Fibroblast of gingiva (primary cell): ENCODE measurements at regions not wholly inside any gene's neighbourhood (a gene's known extent, or its start where the extent isn't known, plus 50 kb on each side); places are given as distances from the start of the nearest gene placed in this dataset.

Experiments
- DNase-seq: peaks from one replicate; pipeline ENCODE4 v3.0.0-alpha.2; 2011; ENCODE audit warnings: low read depth

DNA sequence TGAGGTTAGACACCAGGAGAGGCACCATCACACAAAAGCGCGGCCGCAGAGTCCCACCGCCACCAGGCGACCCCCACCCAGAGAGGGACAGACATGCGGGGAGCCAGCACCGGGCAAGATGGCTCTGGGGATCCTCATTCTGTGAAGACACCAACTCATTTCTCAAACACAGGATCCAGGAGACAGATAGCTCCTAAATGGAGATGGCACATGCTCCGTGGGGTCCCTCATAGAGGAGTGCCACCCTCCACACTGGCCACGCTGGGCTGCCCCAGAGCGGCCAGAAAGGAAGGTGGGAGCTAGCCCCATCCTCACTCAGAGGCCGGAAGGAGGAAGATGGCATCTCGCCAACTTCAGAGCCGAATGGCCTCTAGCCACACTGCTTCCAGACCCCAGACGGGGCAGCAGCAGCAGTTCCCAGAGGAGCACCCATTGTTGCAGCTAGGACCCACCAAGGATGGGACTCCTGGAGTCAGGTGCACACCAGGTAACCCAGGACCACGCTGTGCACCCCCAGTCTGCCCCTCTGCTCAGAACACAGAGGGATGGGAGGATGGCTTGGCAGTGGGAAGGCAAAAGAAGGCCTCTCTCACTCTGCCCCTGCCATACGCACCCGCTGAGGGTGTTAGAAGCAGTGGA, 78.6 kb downstream of the ZIC5 start:
- no peak for DNase-seq

DNA sequence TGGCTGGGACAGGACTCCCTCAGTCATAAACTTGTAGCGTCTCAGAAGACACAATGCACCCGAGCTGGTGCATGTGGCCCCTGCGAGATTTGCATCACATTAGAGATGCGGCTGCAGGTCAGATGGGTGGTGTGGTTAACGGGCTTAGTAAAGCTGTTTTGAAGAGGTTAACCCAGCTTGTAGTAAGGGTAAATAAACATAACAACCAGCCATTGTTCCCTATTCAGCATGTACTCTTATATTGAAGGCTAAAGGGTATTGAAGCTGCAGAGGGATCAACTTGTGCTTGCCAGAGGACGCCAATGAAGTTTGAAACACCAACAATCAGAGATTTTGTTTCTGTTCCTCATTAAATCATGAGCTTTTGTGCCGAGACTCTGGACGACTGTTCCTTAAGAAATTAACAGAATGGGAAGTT, 79.4 kb downstream of the ZIC5 start:
- no peak for DNase-seq

DNA sequence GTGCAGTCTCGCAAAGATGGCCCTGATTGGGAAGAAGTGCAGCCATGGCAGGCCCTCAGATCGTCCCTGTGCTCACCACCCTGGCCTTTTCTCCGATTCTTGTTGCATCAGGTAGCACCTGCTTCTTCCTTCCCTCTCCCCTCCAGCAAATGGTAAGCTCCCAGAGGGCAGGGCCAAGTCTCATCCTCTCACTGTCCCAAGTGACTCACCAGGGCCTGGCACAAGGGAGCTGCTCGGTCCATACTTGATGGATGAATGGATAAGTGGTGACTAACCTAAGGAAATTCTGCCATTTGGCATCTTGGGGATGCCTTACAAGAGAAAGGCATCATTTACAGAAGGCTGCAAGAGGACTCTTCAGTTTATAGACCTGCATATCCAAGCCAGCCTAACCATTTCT, 84.9 kb downstream of the ZIC5 start:
- no peak for DNase-seq

DNA sequence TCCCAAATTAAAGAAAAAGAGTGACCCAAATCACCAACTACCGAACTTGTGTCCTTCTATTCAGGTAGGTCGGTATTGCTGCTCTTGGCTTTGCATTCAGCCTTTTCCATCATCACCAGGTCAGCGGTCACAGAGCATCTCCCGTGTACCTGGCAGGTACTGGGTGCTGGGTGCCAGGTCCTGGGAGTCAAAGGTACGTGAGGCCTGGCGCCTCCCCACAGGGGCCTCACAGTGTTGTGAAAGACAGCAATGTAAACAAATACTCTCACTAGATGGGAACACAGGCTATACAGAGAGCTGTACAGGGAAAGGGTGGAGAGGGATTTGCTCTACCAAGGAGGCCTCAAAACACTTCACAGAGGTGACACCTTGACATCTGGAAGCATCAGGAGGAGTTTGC, 86.7 kb downstream of the ZIC5 start:
- DNase-seq, result no peak

DNA sequence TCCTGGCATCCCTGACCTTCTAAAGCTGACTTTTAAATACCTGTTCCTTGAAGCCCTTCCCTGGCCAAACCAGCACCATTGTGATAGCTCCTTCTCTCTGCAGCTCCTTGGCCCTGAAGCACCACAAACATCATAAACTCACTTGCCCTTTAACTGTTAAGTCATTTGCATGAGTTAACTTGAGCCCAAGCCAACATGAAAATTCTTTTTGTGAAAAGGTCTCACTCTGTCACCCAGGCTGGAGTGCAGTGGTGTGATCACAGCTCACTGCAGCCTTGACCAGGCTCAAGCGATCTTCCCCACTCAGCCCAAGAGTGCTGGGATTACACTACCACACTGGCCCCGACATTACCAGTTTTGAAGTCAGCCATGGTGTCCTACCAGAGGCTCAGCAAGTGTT, 87.8 kb downstream of the ZIC5 start:
- no peak for DNase-seq

DNA sequence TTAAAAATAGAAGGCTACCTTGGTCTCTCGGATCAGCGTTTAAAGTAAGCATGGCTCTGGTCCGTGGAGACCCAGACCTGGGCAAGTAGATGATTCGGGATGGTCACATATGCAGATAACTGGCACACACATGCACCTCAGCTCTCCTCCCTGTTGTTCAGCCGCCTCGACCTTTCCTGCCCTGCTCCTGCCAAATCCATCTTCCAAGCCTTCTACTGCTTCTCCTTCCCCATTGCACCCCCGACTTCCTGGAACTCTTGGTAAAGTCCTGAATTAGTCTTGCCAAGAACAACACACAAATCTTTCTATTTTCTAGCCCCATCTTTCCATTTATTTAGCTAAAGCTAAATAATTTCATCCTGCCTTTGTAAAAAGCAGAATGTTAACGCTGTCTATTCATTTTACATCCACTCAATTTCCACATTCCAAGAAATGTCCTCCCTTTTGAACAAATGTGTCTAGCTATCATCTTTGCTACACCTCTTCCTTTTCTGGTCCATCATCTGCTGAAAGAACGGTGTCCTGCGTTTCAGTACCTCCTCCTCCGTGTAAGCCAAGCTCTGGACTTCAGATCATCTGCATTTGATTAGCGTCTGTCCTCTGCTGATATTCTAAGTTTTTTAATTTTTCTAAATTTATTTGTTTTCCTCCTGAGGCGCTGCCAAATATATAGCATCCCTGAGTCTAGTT, 92.5 kb downstream of the ZIC5 start:
- DNase-seq, result no peak

DNA sequence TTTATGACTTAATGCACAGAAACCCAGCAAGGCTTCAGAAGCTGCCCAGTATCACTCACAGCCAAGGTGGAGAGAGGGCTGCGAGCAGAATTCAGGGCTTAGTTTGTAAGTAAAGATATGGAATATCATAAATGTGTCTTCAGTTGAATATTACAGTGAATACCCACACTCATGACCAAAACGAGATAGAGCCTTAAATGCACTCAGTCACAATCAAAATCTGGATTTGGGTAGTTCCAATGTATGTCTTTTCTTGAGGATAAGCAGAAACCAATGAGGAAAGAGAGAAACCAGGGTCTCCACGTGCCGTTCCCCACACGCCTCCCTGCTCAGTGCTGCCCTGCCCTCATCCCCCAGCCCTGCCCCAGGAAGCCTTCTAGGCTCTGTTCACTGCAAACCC, 94.9 kb downstream of the ZIC5 start:
- no peak for DNase-seq

DNA sequence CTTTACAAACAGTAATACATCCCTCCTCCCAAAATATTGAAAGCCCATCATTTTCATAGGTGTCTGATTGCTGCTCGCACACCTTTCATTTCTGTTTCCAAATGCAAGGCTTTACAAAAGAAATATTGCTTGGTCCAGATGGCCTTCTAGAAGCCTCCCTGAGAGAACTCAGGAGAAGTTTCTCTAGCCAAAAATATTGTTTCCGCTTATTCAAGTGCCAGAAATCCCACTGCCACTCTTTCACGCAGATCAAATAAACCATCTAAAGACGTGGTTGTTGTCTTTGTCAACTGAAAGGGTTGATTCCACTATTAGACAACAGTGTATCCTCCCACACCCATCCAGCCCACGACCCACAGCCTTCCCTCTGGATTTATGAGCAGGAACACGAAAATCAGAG, 96.2 kb downstream of the ZIC5 start:
- DNase-seq, result no peak

DNA sequence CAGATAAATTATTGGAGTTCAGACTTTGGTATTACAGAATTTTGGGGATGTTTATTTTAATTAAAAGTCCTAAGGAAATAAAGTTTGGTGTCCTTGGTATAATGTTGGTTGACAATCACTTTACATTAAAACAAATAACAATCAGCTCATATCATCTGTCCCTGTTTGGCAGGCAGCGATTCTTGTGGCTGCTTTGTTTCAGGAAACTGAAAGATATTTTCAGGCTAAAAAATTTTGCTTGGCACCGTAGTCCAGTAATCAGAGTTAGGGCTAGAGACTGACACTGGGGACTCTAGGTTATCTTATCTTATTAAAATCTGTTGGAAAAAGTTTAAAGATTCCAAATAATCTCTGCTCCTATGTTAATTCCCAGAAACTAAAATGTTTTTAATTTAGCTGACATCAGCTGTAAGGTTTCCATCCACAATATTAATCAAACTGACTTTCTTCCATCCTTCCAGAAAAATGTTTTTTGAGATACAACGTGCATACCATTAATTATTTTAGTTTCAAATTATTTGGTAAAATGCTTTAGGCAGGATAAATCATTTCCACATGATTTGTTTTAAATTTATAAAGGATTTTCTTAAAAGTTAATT, 97.6 kb downstream of the ZIC5 start:
- no peak for DNase-seq

DNA sequence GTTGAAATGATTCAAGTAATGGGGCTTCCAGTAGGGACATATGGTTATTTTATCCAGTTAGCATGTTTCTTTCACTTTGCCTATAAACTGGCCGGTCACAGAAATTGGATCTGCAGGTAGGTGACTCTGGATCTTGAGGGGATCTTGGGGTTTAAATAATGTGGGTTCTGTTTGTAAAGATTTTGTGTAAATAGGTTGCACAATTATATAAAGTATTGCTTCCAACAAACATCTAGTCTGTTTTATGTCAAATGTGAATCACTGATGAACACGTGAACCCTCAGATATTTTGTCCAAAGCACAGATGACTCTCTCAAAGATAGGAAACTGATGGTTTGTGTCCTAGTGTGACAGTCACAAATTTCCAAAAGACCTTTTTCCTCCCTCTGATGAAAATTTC, 98.4 kb downstream of the ZIC5 start:
- no peak for DNase-seq

DNA sequence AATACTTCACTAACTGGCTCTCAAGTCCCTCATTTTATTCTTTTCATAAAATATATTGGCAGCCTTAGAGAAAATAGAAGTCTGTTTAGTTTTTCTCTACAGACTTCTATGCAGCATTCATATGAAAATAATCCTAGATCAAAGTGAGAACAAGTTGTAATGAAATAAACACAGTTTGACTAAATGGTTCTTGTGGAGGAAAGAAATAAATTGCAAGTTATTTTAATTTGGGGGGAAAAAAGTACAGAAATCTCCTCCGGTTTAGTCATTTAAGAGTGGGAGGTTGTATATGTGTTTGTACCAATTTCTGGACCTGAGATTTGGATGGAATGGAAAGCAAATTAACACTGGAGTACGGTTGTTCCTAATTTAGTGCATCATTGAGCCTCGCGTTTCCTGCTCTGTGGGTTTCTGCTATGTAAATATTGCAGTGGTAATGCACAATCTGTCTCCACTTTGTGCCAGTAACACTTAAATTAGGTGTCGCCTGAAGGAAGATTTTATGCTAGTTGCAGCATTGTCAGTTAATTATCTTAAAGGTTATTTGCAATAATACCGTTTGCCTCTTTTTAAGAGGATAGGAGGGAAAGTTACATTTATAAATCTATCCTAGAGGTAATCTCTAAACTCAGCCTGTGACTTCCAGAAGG, 100.2 kb downstream of the ZIC5 start:
- no peak for DNase-seq

DNA sequence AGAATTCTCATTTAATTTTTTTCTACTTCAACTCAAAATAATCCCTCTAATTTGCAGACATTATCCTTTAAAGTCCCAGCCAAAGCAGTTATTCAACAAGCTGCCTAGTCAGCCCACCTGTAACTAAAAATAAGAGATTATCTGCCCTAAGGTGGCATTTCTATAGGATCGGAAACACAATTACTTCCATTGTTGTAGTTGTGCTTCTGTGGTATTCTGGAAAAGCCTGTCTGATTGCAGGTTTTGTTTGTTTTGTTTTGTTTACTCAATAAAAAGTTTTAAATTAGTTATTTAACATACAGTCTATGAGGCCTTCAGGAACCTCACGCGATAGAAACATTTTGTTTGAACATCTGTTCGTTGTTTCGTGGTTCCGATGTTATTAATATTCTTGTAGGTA, 101.0 kb downstream of the ZIC5 start:
- DNase-seq, result no peak

DNA sequence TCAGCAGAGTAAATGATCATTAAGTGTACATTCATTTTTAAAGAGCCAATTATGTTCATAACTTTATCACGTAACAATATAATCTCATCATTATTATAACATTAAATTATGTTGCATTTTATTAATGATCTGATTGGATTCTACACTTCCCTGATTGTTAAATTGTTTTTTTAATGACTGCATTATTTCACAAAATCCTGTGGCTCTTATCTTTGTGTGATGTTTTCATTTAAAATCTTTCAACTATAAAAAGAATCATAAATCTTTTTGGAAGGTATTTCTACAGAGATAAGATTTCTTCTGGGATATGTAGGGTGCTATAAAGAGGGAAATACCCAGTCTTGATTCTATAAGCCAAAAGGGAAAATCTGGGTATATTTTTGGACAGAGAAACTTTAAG, 101.7 kb downstream of the ZIC5 start:
- DNase-seq, result no peak

DNA sequence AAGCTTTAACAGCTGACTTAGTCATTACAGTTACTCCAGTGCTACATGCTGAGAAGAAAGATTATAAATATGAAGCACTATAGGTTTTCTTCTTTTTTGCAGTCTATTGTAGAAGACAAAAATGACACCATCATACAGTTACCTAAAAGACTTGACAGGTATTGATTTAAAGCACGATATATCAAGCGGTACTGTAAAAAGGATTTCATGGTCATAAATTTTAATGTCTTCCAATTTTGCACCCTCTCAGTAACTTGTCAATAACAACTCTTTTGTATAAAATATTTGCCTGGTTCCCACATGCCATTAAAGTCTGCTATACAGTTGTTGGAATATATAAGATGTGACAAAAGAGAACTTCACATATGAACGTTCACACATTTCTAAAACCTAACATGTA, 102.8 kb downstream of the ZIC5 start:
- DNase-seq, result no peak

DNA sequence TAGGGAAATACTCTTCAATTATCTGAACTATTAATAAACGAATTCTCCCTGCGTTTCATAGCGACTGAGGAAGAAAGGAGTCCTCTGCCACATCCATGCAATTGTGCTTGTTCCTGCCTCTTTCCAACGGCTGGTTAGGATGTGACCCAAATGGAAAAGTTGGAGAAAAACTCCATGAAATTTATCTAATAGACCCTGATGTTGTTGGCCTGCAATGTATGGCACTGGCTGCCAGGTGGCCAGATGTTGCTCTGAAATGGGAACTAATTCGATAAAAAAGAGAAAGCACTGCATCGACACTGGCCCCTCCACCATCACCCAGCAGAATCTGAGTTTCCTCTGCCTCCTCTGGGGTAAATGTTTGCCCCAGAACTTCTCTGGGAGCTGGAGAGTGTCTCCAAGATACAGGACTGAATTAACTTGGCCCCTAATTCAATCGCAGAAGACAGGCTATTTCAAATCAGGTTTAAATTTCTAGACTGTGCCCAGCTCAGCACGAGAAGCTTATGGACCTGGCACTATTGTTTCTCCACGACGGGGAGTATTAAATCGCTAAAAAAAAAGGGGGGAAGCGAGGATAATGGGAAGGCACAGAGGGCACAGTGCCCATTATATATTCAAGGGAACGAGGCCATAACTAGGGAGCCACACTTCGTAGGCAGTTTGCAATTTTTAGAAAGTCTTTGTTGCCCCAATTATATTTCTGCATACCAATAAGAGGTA, 103.9 kb downstream of the ZIC5 start:
- no peak for DNase-seq

DNA sequence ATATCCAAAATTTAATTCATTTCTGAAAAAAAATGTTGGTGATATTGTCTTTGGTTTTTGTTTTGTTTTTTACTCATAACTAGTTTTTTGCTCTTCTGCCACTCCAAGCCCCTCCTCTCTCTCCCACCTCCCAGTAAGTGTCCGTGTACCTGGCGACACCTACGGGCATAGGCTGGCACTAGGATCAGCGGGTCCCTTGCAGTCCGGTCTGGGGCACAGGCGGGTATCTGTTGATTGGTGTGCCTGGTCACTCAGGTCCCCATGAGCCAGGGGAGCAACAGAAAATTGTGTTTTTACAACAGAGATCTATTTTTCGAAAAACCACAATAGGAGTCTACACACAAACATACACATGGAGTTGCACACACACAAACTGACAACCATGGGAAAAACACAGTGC, 104.8 kb downstream of the ZIC5 start:
- DNase-seq, result no peak

DNA sequence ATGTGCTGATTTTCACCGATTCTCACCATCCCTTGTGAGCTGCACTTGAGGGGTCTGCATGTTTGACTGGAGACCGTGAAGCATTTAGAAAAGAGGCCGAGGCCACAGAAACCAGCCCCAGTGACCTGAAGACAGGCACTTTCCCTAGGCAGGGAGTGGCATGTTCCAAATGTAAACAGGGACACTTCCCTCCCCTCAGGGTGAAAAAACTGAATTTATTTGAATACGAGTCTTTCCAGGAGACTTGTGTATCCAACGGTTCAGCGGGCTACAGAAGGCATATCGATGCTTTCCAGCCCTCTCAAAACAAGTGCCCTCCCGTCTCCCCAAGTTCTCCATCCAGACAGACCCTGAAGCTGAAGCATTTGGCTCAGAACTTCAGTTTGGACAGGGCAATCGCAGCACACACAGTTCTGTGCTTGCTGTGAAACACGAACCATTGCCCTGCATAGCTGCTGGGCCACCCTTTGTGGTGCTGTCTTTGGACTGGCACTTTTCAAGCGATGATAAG, 106.1 kb downstream of the ZIC5 start:
- DNase-seq, result no peak

DNA sequence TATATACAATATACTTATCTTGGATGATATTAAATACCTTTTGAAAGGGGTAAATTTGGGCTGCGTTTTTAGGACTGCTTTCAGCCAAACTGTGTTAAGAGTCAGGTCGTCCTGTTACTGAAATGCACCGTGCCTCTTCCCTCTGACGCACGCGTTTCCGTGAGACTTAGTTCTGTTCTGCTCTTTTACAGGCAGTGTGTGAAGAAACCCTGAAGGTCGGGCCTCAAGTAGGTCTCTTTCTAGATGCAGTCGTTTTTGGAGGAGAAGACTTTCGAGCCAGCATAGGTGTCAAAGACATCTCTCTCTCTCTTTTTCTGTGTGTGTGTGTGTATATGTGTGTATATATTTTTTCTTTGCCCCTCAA, 107.0 kb downstream of the ZIC5 start:
- DNase-seq, result no peak

DNA sequence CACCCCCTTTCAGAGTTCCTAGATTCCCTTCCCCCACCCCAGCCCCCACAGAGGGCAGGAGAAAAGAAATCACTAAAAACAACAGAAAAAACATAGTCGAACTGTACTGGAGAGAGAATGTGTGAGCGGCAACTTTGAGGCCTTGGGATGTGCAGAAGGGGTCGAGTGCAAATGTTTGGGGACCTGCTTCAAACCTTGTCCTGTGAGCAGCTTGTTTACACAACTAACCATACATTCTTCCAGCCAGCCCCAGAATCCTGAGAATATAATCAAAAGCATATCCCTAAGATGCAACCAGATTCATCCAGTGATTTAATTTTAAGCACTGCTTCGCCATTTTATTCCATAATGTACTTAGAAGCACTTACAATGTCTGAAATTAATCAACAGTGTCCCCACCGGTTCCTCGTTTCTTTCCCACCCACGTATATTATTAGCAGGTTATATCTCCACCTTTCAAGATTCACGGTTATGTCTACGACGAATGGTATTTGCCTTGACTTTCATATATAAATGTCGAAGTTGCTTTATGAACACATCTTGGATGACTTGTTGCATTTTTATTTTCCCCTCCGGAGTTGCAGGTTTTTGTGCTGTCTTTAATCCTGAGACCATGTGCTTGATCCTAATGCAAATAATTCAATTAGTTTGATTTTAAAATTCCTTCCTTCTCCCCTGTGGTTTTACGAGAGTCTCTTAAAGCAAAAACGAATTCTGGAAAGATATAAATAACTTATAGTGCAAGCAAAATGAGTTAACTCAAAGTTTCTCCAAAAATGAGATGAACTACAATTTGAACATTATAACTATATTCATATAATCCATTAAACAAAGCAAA, 107.6 kb downstream of the ZIC5 start:
- DNase-seq, result no peak

DNA sequence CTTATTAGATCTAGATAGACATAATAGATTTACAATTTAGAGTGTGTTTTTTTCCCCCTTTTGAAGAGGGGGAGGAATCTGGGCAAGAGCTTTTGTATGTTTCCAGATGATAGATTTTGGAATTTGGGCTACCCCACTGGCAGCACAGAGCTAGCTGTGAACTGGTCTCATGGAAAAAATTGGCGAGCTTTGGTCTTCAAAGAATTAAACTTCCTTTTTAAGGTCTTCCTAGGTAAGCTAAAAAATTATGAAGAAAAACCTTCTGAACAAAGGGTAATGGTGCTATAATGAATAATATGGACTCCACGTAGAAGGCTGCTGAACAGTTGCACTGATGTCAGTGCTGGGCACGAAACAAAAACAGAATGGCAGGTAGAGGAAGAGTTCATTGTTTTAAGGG, 109.3 kb downstream of the ZIC5 start:
- DNase-seq, result no peak

DNA sequence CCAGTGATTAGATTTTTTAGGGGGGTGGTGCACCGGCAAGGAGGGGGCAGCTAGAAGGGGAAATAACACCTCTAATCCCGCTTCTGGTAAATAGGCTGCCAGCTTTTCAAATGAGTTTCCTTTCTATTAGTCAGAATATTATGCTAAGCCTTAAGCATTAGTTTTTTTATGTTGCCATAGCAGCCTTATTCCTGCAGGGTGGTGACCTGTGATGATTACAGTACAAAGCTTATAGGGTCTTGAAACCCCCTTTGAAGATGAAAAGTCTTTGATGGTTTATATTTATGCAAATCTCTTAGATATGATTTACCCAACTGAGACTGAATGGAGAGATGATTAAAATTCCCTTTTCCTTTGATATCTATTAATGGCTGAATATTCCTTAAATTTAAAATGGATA, 109.8 kb downstream of the ZIC5 start:
- DNase-seq, result no peak

DNA sequence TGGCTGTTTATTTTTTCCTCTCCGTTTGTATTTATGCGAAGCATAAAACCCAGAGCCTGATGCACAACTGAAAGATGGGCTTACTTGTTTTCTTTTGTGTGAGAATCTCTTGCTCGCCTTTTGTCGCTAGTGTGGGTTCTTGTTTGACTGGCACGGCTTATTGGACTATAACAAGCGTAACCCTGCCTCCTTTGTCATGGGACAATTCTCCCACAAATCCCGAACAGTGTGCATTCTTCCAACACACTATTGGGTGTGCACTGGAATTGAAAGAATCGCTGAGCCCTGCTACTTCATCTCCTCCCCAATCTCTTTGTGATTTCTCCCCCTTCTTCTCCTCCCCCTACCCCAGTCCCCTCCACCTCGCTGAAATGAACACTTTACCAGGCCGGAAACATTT, 110.8 kb downstream of the ZIC5 start:
- DNase-seq, result no peak
